GM12873 (cell line): ENCODE measurements at regions not wholly inside any gene's neighbourhood (a gene's known extent, or its start where the extent isn't known, plus 50 kb on each side); places are given as distances from the start of the nearest gene placed in this dataset.

Experiments
- TF ChIP-seq, protein P1 (sequence below): IDR thresholded peaks from 2 replicates; pipeline ENCODE4 v1.5.1; 2012; ENCODE audit warnings: low read depth, mild to moderate bottlenecking, moderate library complexity, low read length, control low read depth; ENCODE audit not compliant: insufficient read depth; ENCODE audit errors: missing control alignments

DNA sequence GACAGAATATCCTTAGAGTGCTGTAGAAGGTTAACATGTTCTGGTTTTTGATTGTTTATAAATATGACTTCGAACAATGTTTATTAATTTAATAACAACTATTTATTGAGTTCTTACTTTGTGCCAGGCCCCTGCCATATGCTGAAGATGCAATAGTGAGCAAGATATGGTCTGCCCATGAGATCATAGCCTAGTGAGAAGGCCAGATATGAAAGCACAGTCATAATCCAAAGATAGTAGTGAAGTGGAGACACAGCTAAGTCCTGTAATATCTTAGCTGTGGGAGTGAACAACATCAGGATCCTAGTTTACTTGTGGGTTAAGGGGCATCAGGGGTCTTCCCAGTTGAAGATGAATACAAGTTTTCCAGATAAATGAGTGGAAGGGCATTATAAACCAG, 189.4 kb upstream of the FBXO33 start:
- TF ChIP-seq, protein P1, sequence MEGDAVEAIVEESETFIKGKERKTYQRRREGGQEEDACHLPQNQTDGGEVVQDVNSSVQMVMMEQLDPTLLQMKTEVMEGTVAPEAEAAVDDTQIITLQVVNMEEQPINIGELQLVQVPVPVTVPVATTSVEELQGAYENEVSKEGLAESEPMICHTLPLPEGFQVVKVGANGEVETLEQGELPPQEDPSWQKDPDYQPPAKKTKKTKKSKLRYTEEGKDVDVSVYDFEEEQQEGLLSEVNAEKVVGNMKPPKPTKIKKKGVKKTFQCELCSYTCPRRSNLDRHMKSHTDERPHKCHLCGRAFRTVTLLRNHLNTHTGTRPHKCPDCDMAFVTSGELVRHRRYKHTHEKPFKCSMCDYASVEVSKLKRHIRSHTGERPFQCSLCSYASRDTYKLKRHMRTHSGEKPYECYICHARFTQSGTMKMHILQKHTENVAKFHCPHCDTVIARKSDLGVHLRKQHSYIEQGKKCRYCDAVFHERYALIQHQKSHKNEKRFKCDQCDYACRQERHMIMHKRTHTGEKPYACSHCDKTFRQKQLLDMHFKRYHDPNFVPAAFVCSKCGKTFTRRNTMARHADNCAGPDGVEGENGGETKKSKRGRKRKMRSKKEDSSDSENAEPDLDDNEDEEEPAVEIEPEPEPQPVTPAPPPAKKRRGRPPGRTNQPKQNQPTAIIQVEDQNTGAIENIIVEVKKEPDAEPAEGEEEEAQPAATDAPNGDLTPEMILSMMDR = no peak

DNA sequence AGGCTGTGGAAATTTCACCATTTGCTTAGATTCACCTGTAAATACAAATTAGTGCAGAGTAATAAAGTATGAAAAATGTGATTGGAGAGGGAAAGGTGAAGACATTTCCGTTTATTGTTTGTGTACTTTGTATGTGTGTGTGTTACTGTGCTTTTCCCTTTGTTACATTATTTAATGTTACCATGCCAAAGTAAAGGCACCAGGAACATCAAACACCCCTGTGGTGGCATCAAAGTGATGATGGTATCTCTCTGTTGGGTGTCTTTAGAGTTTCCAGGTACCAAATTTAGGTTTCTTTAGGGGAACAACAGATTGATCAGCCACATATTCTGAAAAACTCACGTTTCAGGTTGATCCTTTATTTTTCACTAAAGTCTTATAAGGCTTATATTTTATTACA, 189.0 kb upstream of the FBXO33 start:
- TF ChIP-seq, protein P1 = no peak

DNA sequence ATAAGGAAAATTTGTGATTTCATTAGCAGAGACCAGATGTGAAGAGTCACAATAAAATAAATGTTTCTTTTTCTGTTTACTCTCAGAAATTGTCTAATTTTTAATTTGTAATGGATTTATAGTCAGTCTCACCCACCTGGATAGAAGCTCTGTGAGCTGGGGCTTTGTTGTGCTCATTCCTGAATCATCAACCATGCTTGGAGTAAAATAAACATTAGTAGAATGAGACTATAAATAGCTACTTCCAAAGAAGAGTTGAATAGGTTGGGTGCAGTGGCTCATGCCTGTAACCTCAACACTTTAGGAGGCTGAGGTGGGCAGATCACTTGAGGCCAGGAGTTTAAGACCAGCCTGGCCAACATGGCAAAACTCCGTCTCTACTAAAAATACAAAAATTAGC, 185.3 kb upstream of the FBXO33 start:
- TF ChIP-seq, protein P1 = no peak

DNA sequence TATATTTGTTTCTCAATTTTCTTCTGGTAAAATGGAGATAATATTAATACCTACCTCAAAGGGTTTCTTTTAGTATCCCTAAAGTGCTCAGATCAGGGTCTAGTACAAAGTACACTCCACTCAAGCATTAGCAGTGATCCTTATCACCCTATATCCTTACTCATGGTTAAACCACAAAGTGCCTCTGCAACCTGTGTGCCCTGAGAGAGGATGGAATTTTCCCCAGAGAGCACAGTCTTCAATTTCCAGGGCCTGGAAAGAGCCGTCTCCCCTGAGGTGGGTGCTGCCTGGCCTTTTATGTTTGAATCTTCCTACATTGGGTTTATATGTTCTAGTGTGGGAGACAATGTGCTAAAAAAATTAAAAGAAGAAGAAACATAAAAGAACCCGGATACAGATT, 183.1 kb upstream of the FBXO33 start:
- TF ChIP-seq, protein P1 = no peak

DNA sequence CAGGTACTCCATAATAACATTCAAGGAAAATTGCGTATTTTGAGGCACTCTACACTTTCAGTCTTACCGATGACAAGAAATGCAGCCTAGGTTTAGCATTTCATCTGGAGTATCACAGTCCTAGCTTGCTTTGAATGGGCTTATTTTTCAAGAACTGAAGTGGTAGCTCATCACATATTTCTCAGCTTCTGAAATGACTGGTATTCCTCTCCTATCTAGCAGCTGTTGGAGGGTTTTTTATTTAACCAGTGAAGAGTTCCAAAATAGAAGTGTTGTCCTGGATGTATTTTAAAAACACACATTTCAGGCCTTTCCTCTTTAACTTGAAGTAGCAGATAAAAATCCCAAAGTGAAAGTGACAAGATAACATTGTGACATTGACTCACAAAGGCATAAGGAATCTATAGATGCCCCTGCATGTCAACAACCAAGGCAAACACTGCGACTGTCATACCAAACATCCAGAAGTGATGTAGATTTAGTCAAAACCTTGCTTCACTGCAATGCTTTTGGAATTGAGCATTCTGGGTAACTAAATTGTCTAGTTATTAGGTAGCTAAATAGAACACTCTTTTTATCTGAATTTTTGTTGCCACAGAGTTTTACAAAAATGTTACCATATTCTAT, 182.2 kb upstream of the FBXO33 start:
- TF ChIP-seq, protein P1 = no peak

DNA sequence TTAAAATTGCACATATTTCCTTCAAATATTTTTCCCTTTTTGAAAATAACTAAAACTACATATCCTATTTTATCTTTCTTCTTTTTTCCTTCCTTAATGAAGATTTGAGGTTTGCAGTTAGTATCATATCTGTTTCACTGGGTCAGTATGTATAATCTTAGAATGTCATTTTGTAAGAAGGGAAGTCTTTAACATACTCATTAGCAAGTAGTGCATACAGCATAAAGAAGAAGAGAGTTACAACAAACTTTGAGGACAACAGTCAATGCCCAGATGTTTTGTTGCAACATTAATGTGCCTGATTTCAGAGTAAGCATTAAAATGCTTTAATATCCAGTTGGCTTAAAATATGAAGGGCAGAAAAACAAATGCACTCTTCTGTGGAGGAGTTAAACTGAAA, 176.9 kb upstream of the FBXO33 start:
- TF ChIP-seq, protein P1 = no peak

DNA sequence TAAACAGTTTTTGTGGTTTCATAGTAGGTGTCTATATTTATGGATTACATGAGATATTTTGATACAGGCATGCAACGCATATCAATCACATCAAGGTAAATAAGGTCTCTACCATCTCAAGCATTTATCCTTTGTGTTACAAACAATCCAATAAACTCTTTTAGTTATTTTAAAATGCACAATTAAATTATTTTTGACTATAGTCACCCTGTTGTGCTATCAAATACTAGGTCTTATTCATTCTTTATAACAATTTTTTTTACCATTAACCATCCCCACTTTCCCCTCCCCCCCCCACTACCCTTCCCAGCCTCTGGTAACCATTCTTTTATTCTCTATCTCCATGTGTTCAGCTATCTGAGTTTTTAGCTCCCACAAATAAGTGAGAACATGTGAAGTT, 175.7 kb upstream of the FBXO33 start:
- TF ChIP-seq, protein P1 = no peak

DNA sequence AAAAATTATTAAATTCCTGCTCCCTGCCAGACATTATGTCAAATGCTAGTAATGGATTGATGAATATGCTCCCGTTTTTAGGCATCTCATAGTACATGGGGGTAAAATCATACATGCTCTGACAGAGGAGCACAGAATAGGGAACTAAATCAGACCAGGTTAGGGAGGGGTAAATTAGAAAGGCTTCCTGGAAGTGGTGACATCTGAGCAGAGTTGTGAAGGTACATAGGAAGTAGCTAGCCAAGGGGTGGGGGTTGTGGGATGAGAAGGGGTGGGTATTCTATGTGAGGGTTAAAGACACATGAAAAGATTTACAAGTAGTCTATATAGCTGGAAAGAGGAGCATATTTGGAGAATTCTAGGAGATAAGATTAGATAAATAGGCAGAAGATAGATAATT, 171.7 kb upstream of the FBXO33 start:
- TF ChIP-seq, protein P1 = no peak
